BLaER1 treated with 17β-estradiol and CSF1 and Interleukin-3, amounts not matched to agents 10 nM and 100 nM (cell line): ENCODE measurements at regions not wholly inside any gene's neighbourhood (a gene's known extent, or its start where the extent isn't known, plus 50 kb on each side); places are given as distances from the start of the nearest gene placed in this dataset.

Source experiments
- H3K27ac ChIP-seq, 11 experiments: shearing (Covaris generic); formaldehyde crosslinking; 2 replicates each; pipeline ENCODE4 v1.8.1; 2022
- H3K27me3 ChIP-seq, 11 experiments: shearing (Covaris generic); formaldehyde crosslinking; 2 replicates each; pipeline ENCODE4 v1.8.1; 2022
- H3K36me3 ChIP-seq, 11 experiments: shearing (Covaris generic); formaldehyde crosslinking; 2 replicates each; pipeline ENCODE4 v1.8.1; 2022
- H3K4me1 ChIP-seq, 10 experiments: shearing (Covaris generic); formaldehyde crosslinking; 2 replicates each; pipeline ENCODE4 v1.8.1; 2022
- H3K4me2 ChIP-seq, 11 experiments: shearing (Covaris generic); formaldehyde crosslinking; 2 replicates each; pipeline ENCODE4 v1.8.1; 2022
- H3K4me3 ChIP-seq, 10 experiments: shearing (Covaris generic); formaldehyde crosslinking; 2 replicates each; pipeline ENCODE4 v1.8.1; 2022
- H3K9ac ChIP-seq, 11 experiments: shearing (Covaris generic); formaldehyde crosslinking; 2 replicates each; pipeline ENCODE4 v1.8.1; 2022
- H3K9me3 ChIP-seq, 11 experiments: shearing (Covaris generic); formaldehyde crosslinking; replicated peaks in 1 of 11; 2 replicates each; pipeline ENCODE4 v1.8.1; 2022
- H4K20me1 ChIP-seq, 11 experiments: shearing (Covaris generic); formaldehyde crosslinking; 2 replicates each; pipeline ENCODE4 v1.8.1; 2022
- Cebpa-rat ChIP-seq, 11 experiments: shearing (Covaris generic); IDR thresholded peaks; 2 replicates each; pipeline ENCODE4 v1.8.1; 2022

DNA sequence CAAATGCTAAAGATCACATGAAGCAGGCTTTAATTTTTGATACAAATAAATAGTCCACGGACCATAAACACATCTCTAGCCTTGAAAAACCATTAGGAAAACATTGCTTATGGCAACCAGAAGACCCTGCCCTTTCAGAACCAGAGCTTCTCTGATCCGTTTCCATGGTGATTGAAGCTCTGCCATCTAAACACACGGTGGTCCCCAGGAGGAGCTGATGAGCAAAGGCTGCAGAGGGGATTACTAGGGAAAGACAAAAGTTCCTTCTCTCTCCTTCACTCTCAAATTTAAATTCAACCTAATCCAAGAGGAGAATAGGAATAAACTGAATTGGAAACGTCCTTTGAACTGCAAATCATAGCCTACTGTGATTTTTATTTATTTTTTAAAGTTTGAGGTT is 122.0 kb upstream of the ATP10A start:
- Histone ChIP-seq H4K20me1 (no peaks in the 10 kb centered on the region), H3K36me3 (no peaks in the 10 kb centered on the region; a peak in 1 of 22 replicates), H3K4me1 (peaks cover 0 to 49% (median 32%) of the 10 kb centered on the region in 10 experiments; a peak in 16 of 20 replicates), H3K9me3 (peaks cover 7 to 21% (median 17%) of the 10 kb centered on the region in 11 experiments; a peak in 21 of 22 replicates), H3K27me3 (no peaks in the 10 kb centered on the region), H3K4me2 (peak overlapping the region in 6 of 11 experiments; percentile 65 to 87 (median 72); a peak in 10 of 22 replicates), H3K9ac (peak overlapping the region in 1 of 11 experiments; percentile 29; a peak in 3 of 22 replicates), H3K27ac (peak overlapping the region in 2 of 11 experiments; percentile 56 to 65; a peak in 2 of 22 replicates), H3K4me3 (peak overlapping the region in 1 of 10 experiments; percentile 21; a peak in 3 of 20 replicates)
- no peak for TF ChIP-seq Cebpa-rat (IDR thresholded peaks at IDR 0.05)

GRCh38 chr15:25982736-25983135 is 119.6 kb upstream of the ATP10A start:
- no peaks in the 10 kb centered on the region for H3K27me3 ChIP-seq
- no peak overlapping the region for H3K27ac ChIP-seq
- no peak for TF ChIP-seq Cebpa-rat (IDR thresholded peaks at IDR 0.05)
- H3K9ac ChIP-seq: no peak overlapping the region
- no peaks in the 10 kb centered on the region; a peak in 1 of 22 replicates for H3K36me3 ChIP-seq
- peaks cover 0 to 3% (median 0%) of the 10 kb centered on the region in 11 experiments; a peak in 2 of 22 replicates for H3K9me3 ChIP-seq
- H3K4me3 ChIP-seq: no peak overlapping the region
- no peak overlapping the region for H3K4me2 ChIP-seq
- no peaks in the 10 kb centered on the region for H4K20me1 ChIP-seq
- H3K4me1 ChIP-seq: peaks cover 0 to 34% (median 26%) of the 10 kb centered on the region in 10 experiments; a peak in 16 of 20 replicates

- no peak overlapping the region for H3K9ac ChIP-seq
- no peak overlapping the region for H3K4me3 ChIP-seq
- no peak overlapping the region for H3K4me2 ChIP-seq
- TF ChIP-seq Cebpa-rat (IDR thresholded peaks at IDR 0.05): no peak
- peaks cover 0 to 18% (median 10%) of the 10 kb centered on the region in 10 experiments; a peak in 15 of 20 replicates for H3K4me1 ChIP-seq
- no peaks in the 10 kb centered on the region for H4K20me1 ChIP-seq
- H3K27me3 ChIP-seq: no peaks in the 10 kb centered on the region
- H3K27ac ChIP-seq: no peak overlapping the region
- no peaks in the 10 kb centered on the region; a peak in 1 of 22 replicates for H3K36me3 ChIP-seq
- H3K9me3 ChIP-seq: peaks cover 0 to 3% (median 0%) of the 10 kb centered on the region in 11 experiments; a peak in 2 of 22 replicates
Observed at GRCh38 chr15:25981114-25981513, 118.0 kb upstream of the ATP10A start.

DNA sequence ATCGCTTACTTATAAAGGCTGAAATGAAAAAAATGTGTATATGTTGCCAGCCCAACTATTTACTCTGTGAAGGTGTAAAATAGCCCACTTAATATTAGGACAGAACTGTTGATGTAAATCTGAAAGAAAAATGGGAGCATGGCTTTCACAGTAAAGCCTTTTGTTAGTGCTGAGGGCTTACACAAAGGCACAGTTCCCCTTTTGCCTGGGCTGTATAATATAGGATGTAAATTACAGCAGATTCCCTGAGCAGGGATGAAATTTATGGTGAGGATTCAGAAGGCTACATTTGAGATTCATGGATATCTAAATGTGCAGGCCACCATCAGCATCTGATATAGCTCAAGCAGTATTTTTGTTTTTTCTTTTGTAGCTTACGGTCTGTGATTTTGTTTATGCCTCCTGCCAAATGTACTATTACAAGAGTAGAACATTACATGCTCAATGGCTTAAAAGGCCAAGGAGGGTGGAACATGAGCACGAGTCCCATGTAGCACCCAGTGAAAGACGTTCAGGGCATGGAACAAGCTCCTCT is 109.1 kb upstream of the ATP10A start:
- TF ChIP-seq Cebpa-rat (IDR thresholded peaks at IDR 0.05): no peak
- H3K36me3 ChIP-seq: no peaks in the 10 kb centered on the region
- no peak overlapping the region for H3K4me2 ChIP-seq
- H3K27ac ChIP-seq: no peak overlapping the region
- no peak overlapping the region for H3K4me3 ChIP-seq
- no peaks in the 10 kb centered on the region; a peak in 1 of 22 replicates for H4K20me1 ChIP-seq
- peaks cover 0 to 15% (median 8%) of the 10 kb centered on the region in 10 experiments; a peak in 8 of 20 replicates for H3K4me1 ChIP-seq
- no peak overlapping the region for H3K9ac ChIP-seq
- H3K27me3 ChIP-seq: no peaks in the 10 kb centered on the region
- H3K9me3 ChIP-seq: peaks cover 4 to 23% (median 17%) of the 10 kb centered on the region in 11 experiments; a peak in 16 of 22 replicates

DNA sequence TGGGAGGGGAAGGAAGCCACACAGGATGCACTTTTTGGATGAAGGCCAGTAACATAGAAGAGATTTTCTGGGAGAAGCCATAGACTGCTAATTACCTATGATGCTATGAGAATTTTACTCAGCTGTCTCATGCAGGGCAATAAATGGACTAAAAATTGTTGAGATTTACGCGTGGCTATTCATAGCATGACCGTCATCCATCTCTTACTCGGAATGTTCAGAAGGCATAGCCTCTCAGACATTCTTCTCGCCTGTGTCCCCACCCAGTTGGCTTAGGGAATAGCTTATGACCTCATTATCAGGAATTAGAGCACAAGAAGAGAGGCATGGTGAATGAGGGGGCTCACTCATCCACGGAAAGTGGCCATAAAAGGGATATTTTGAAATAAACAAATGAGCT is 107.9 kb upstream of the ATP10A start:
- no peaks in the 10 kb centered on the region for H3K27me3 ChIP-seq
- H3K9ac ChIP-seq: no peak overlapping the region
- H3K4me1 ChIP-seq: peaks cover 0 to 15% (median 8%) of the 10 kb centered on the region in 10 experiments; a peak in 8 of 20 replicates
- no peaks in the 10 kb centered on the region for H3K36me3 ChIP-seq
- no peaks in the 10 kb centered on the region; a peak in 1 of 22 replicates for H4K20me1 ChIP-seq
- no peak overlapping the region for H3K27ac ChIP-seq
- H3K4me3 ChIP-seq: no peak overlapping the region
- peaks cover 4 to 23% (median 17%) of the 10 kb centered on the region in 11 experiments; a peak in 16 of 22 replicates for H3K9me3 ChIP-seq
- H3K4me2 ChIP-seq: peak overlapping the region in 2 of 11 experiments; percentile 11 to 15; a peak in 4 of 22 replicates
- TF ChIP-seq Cebpa-rat (IDR thresholded peaks at IDR 0.05): no peak

DNA sequence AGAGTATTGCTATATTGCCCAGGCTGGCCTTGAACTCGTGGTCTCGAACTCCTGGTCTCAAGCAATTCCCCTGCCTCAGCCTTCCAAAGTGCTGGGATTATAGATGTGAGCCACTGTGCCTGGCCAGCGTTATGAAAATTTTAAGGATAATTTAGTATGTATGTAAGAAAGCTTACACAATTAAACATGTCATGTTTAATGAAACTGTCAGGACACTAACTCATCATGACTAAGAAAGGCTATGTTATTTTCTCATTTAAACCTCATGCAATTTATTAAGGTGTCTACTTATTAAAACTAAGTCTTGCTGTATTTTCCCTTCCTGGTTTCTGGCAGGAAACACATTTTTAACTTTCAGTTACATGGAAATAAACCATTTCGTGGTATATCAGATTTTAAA is 106.8 kb upstream of the ATP10A start:
- Histone ChIP-seq H3K4me3 (no peak overlapping the region), H3K27me3 (no peaks in the 10 kb centered on the region), H3K9ac (no peak overlapping the region), H3K9me3 (peaks cover 4 to 23% (median 17%) of the 10 kb centered on the region in 11 experiments; a peak in 16 of 22 replicates), H3K4me2 (peak overlapping the region in 4 of 11 experiments; percentile 11 to 29 (median 18); a peak in 6 of 22 replicates), H3K4me1 (peaks cover 0 to 15% (median 8%) of the 10 kb centered on the region in 10 experiments; a peak in 8 of 20 replicates), H3K27ac (no peak overlapping the region), H3K36me3 (no peaks in the 10 kb centered on the region), H4K20me1 (no peaks in the 10 kb centered on the region; a peak in 1 of 22 replicates)
- no peak for TF ChIP-seq Cebpa-rat (IDR thresholded peaks at IDR 0.05)

GRCh38 chr15:25967116-25967515 is 104.0 kb upstream of the ATP10A start:
- H3K36me3 ChIP-seq: no peaks in the 10 kb centered on the region

GRCh38 chr15:25965326-25965725 is 102.2 kb upstream of the ATP10A start:
- Histone ChIP-seq H3K27me3 (no peaks in the 10 kb centered on the region), H3K4me3 (no peak overlapping the region), H3K36me3 (no peaks in the 10 kb centered on the region), H4K20me1 (no peaks in the 10 kb centered on the region; a peak in 1 of 22 replicates), H3K4me1 (peaks cover 0 to 9% (median 4%) of the 10 kb centered on the region in 10 experiments; a peak in 8 of 20 replicates), H3K27ac (no peak overlapping the region), H3K9ac (no peak overlapping the region), H3K9me3 (peaks cover 0 to 9% (median 6%) of the 10 kb centered on the region in 11 experiments; a peak in 7 of 22 replicates), H3K4me2 (no peak overlapping the region)
- no peak for TF ChIP-seq Cebpa-rat (IDR thresholded peaks at IDR 0.05)

More at GRCh38 chr15:25967116-25967515, 104.0 kb upstream of the ATP10A start:
- H4K20me1 ChIP-seq: no peaks in the 10 kb centered on the region; a peak in 1 of 22 replicates
- H3K4me1 ChIP-seq: peaks cover 0 to 15% (median 8%) of the 10 kb centered on the region in 10 experiments; a peak in 8 of 20 replicates
- H3K4me3 ChIP-seq: no peak overlapping the region
- H3K9ac ChIP-seq: no peak overlapping the region
- TF ChIP-seq Cebpa-rat (IDR thresholded peaks at IDR 0.05): no peak
- no peaks in the 10 kb centered on the region for H3K27me3 ChIP-seq
- no peak overlapping the region for H3K27ac ChIP-seq
- H3K9me3 ChIP-seq: peaks cover 0 to 9% (median 6%) of the 10 kb centered on the region in 11 experiments; a peak in 8 of 22 replicates
- H3K4me2 ChIP-seq: no peak overlapping the region

GRCh38 chr15:25960273-25960672 is 97.1 kb upstream of the ATP10A start:
- Histone ChIP-seq H3K4me3 (no peak overlapping the region), H3K27ac (no peak overlapping the region), H3K9me3 (peaks cover 0 to 9% (median 6%) of the 10 kb centered on the region in 11 experiments; a peak in 7 of 22 replicates), H3K9ac (no peak overlapping the region), H3K27me3 (no peaks in the 10 kb centered on the region), H3K4me2 (no peak overlapping the region), H4K20me1 (no peaks in the 10 kb centered on the region), H3K4me1 (no peaks in the 10 kb centered on the region), H3K36me3 (no peaks in the 10 kb centered on the region)
- peak in 4 of 11 experiments; percentile 14 to 74 (median 23); a peak in 4 of 22 replicates for TF ChIP-seq Cebpa-rat (IDR thresholded peaks at IDR 0.05)
